ENCODE measurements at regions not wholly inside any gene's neighbourhood (a gene's known extent, or its start where the extent isn't known, plus 50 kb on each side); places are given as distances from the start of the nearest gene placed in this dataset.

- TF ChIP-seq CTCF (IDR thresholded peaks at IDR 0.05; ENCODE audit: low read depth, low read length) (no peak), EZH2phosphoT487 (IDR thresholded peaks at IDR 0.05; ENCODE audit: low read depth) (no peak)
These were observed 693.2 kb upstream of the CCDC54 start for GRCh38 chr3:106683953-106684620.
